Liver (tissue), 8 donors: ENCODE measurements at regions not wholly inside any gene's neighbourhood (a gene's known extent, or its start where the extent isn't known, plus 50 kb on each side); places are given as distances from the start of the nearest gene placed in this dataset.

Experiments
- DNase-seq: peaks from one replicate; pipeline ENCODE4 v3.0.0-alpha.2; 2017; ENCODE audit warnings: low spot score
- H3K27ac ChIP-seq, 2 donors: one replicate each; pipeline ENCODE4 v1.7.0; 2013; ENCODE audit warnings: inconsistent platforms in 2 of 2, low read length in 2 of 2, control low read depth in 1 of 2, low read depth in 1 of 2, mild to moderate bottlenecking in 1 of 2
- H3K27me3 ChIP-seq, 4 donors: one replicate each; pipeline versions ENCODE4 v1.6.1 to v1.7.0; 2013; ENCODE audit warnings: low read length in 3 of 4, inconsistent platforms in 1 of 4, mild to moderate bottlenecking in 1 of 4, moderate library complexity in 1 of 4; ENCODE audit not compliant: control insufficient read depth in 4 of 4, insufficient read depth in 4 of 4
- H3K36me3 ChIP-seq, 4 donors: one replicate each; pipeline versions ENCODE4 v1.6.1 to v1.7.0; 2013; ENCODE audit warnings: low read length in 3 of 4, mild to moderate bottlenecking in 3 of 4, low read depth in 1 of 4, moderate library complexity in 1 of 4; ENCODE audit not compliant: control insufficient read depth in 4 of 4, insufficient read depth in 3 of 4
- H3K4me1 ChIP-seq, 4 donors: one replicate each; pipeline versions ENCODE4 v1.6.1 to v1.7.0; 2013; ENCODE audit warnings: low read length in 3 of 4, mild to moderate bottlenecking in 3 of 4, moderate library complexity in 1 of 4; ENCODE audit not compliant: control insufficient read depth in 4 of 4, insufficient read depth in 4 of 4
- H3K4me3 ChIP-seq, 3 donors: one replicate each; pipeline versions ENCODE4 v1.6.1 to v1.7.0; 2013; ENCODE audit warnings: low read length in 3 of 3, control low read depth in 1 of 3, low read depth in 1 of 3, mild to moderate bottlenecking in 1 of 3
- H3K9ac ChIP-seq, 2 donors: one replicate each; pipeline ENCODE4 v1.7.0; 2013; ENCODE audit warnings: low read length in 2 of 2, mild to moderate bottlenecking in 2 of 2, moderate library complexity in 2 of 2, control low read depth in 1 of 2, low read depth in 1 of 2
- H3K9me3 ChIP-seq, 4 donors: one replicate each; pipeline versions ENCODE4 v1.6.1 to v1.7.0; 2013; ENCODE audit warnings: low read length in 3 of 4; ENCODE audit not compliant: control insufficient read depth in 4 of 4
- CTCF ChIP-seq: fragments of 150-350 bp; IDR thresholded peaks from 2 replicates; pipeline ENCODE4 v1.5.1; 2017; ENCODE audit warnings: improper control_type of control experiment, low read depth, low read length; ENCODE audit not compliant: missing input control
- FOXA2 ChIP-seq: IDR thresholded peaks from 2 replicates; pipeline ENCODE4 v1.6.1; 2016; ENCODE audit warnings: antibody characterized with exemption
- GABPA ChIP-seq, 2 donors: IDR thresholded peaks in 1 of 2; conservative IDR thresholded peaks in 1 of 2; 2 replicates each; pipeline ENCODE4 v1.6.1; 2016; ENCODE audit warnings: antibody characterized with exemption in 2 of 2, mild to moderate bottlenecking in 1 of 2, moderate library complexity in 1 of 2
- HNF4A ChIP-seq, 2 donors: conservative IDR thresholded peaks; 2 replicates each; pipeline ENCODE4 v1.6.1; 2016; ENCODE audit warnings: antibody characterized with exemption in 2 of 2, mild to moderate bottlenecking in 2 of 2
- HNF4G ChIP-seq: IDR thresholded peaks from 2 replicates; pipeline ENCODE4 v1.6.1; 2016; ENCODE audit warnings: antibody characterized with exemption
- JUND ChIP-seq, 2 donors: IDR thresholded peaks; 2 replicates each; pipeline ENCODE4 v1.6.1; 2016; ENCODE audit warnings: antibody characterized with exemption in 2 of 2
- MAX ChIP-seq: IDR thresholded peaks from 2 replicates; pipeline ENCODE4 v1.6.1; 2016; ENCODE audit warnings: antibody characterized with exemption
- RAD21 ChIP-seq, 2 donors: IDR thresholded peaks; 2 replicates each; pipeline ENCODE4 v1.6.1; 2016; ENCODE audit warnings: antibody characterized with exemption in 2 of 2, mild to moderate bottlenecking in 2 of 2
- REST ChIP-seq: IDR thresholded peaks from 2 replicates; pipeline ENCODE4 v1.6.1; 2016; ENCODE audit warnings: antibody characterized with exemption, mild to moderate bottlenecking
- RXRA ChIP-seq, 2 donors: IDR thresholded peaks; 2 replicates each; pipeline ENCODE4 v1.6.1; 2017 to 2018; ENCODE audit warnings: antibody characterized with exemption in 2 of 2, mild to moderate bottlenecking in 1 of 2
- SP1 ChIP-seq: IDR thresholded peaks from 2 replicates; pipeline ENCODE4 v1.6.1; 2018; ENCODE audit warnings: antibody characterized with exemption, mild to moderate bottlenecking
- TAF1 ChIP-seq: conservative IDR thresholded peaks from 2 replicates; pipeline ENCODE4 v1.6.1; 2016; ENCODE audit warnings: antibody characterized with exemption, mild to moderate bottlenecking
- YY1 ChIP-seq: IDR thresholded peaks from 2 replicates; pipeline ENCODE4 v1.6.1; 2016; ENCODE audit warnings: antibody characterized with exemption, mild to moderate bottlenecking
- ZBTB33 ChIP-seq: IDR thresholded peaks from 2 replicates; pipeline ENCODE4 v1.6.1; 2016; ENCODE audit warnings: antibody characterized with exemption
- WGBS: extraction: QIAGEN DNeasy Blood & Tissue Kit; methylation state at CpG from one replicate; pipeline ENCODE4 v1.1.7; 2013; 5-methylcytosine and 5-hydroxymethylcytosine counted together
- TF ChIP-seq, protein P1 (sequence below): IDR thresholded peaks from 2 replicates; pipeline ENCODE4 v1.6.1; 2016; ENCODE audit warnings: antibody characterized with exemption
- donor health status: healthy.
- donor health status: healthy.
- donor health status: healthy.
- donor health status: healthy.
- donor health status: healthy.

DNA sequence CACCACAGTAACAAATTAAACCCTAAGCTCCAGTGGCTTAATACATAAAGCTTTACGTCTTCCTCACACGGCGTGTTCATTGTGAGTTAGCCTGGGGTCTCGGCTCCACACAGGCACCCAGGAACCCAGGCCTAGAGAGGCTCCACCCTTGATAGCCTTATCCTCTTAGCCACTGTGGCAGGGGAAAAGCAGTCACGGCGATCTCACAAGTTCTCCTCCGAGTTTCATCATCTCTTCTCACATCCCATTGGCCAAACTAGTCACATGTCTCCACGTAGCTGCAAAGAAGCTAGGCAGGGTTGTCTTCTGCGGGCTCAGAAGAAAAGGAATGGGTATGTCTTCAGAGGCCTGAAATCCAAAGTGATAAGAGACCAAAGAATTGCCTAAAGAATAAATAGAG, 122.3 kb upstream of the GRIK3 start:
- TF ChIP-seq REST (no peak), MAX (no peak), FOXA2 (no peak), YY1 (no peak), CTCF (no peak), SP1 (no peak), ZBTB33 (no peak), JUND (IDR thresholded peaks at IDR 0.05) (no peak)
- TF ChIP-seq, protein P1, sequence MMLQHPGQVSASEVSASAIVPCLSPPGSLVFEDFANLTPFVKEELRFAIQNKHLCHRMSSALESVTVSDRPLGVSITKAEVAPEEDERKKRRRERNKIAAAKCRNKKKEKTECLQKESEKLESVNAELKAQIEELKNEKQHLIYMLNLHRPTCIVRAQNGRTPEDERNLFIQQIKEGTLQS = no peak
- WGBS = 63% methylated on average over 9 of the region's 9 CpGs

GRCh38 chr1:37157634-37158033, 123.3 kb upstream of the GRIK3 start:
- peak; percentile 1 for DNase-seq
- Histone ChIP-seq H3K9ac (no peak overlapping the region), H3K27me3 (peaks cover 0 to 9% (median 0%) of the 10 kb centered on the region in 4 donors), H3K36me3 (no peaks in the 10 kb centered on the region), H3K27ac (no peak overlapping the region), H3K4me1 (no peaks in the 10 kb centered on the region), H3K4me3 (no peak overlapping the region), H3K9me3 (peaks cover 0 to 3% (median under 1%) of the 10 kb centered on the region in 4 donors)
- TF ChIP-seq SP1 (no peak), HNF4G (no peak), FOXA2 (no peak), RXRA (IDR thresholded peaks at IDR 0.05) (no peak), RAD21 (IDR thresholded peaks at IDR 0.05) (no peak), GABPA (IDR thresholded peaks at IDR 0.05 in 1 of 2, conservative IDR thresholded peaks at IDR 0.05 in 1 of 2) (no peak), MAX (no peak), HNF4A (conservative IDR thresholded peaks at IDR 0.05) (no peak), REST (no peak), JUND (IDR thresholded peaks at IDR 0.05) (no peak), TAF1 (no peak), CTCF (no peak)
- 60% methylated on average over 5 of the region's 5 CpGs for WGBS

More for the DNA sequence above, 122.3 kb upstream of the GRIK3 start:
- H3K4me3 ChIP-seq = no peak overlapping the region
- no peak overlapping the region for H3K9ac ChIP-seq
- H3K4me1 ChIP-seq = no peaks in the 10 kb centered on the region
- peaks cover 0 to 9% (median 0%) of the 10 kb centered on the region in 4 donors for H3K27me3 ChIP-seq
- H3K27ac ChIP-seq = no peak overlapping the region
- H3K9me3 ChIP-seq = no peaks in the 10 kb centered on the region
- DNase-seq = peak; percentile 17
- H3K36me3 ChIP-seq = no peaks in the 10 kb centered on the region
